ENCODE measurements at regions not wholly inside any gene's neighbourhood (a gene's known extent, or its start where the extent isn't known, plus 50 kb on each side); places are given as distances from the start of the nearest gene placed in this dataset.

GRCh38 chr18:38421872-38422615 is 856.4 kb upstream of the CELF4 start:
- no peak for TF ChIP-seq CTCF (conservative IDR thresholded peaks at IDR 0.05 in 1 of 2, IDR thresholded peaks at IDR 0.05 in 1 of 2; ENCODE audit: extremely low read depth in 1 of 2, insufficient read depth in 1 of 2, low read depth in 1 of 2, low read length in 2 of 2)
- no peak for TF ChIP-seq EZH2 (IDR thresholded peaks at IDR 0.05; ENCODE audit: borderline replicate concordance, low read length)
